ENCODE measurements at regions not wholly inside any gene's neighbourhood (a gene's known extent, or its start where the extent isn't known, plus 50 kb on each side); places are given as distances from the start of the nearest gene placed in this dataset.

DNA sequence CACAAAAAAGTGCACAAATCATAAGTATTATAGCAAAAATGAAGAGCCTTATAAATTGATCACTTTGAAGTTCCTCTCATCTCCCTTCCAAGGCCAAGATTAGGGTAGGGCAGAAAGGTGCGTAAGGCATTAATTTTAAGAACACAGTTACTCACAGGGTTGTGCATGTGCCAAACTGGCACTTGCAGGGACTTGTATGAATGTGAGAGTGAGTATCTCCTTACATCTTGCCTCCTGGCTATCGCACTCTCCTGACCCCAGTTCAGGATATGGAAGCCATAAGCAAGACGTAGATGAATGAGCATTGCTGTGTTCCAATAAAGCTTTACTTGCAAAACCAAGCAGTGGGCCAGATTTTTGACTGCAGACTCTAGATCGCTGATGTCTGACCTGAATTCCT, 510.1 kb upstream of the AADAT start:
- H4K20me1 ChIP-seq (ENCODE audit: insufficient read depth, low read length), result no peaks in the 10 kb centered on the region
- no peaks in the 10 kb centered on the region for H3K9me3 ChIP-seq (ENCODE audit: low read depth, low read length)
- no peak for DNase-seq (ENCODE audit: insufficient read length, low spot score, missing footprints)
- no peak overlapping the region for H3K4me2 ChIP-seq (ENCODE audit: insufficient read depth, low read length)
- no peaks in the 10 kb centered on the region for H3K4me1 ChIP-seq (ENCODE audit: insufficient read depth, low read length)
- no peaks in the 10 kb centered on the region for H3K36me3 ChIP-seq (ENCODE audit: insufficient read depth, low read length)
- H3K4me3 ChIP-seq (ENCODE audit: insufficient read depth, low read length), result no peak overlapping the region
- TF ChIP-seq, protein P1, sequence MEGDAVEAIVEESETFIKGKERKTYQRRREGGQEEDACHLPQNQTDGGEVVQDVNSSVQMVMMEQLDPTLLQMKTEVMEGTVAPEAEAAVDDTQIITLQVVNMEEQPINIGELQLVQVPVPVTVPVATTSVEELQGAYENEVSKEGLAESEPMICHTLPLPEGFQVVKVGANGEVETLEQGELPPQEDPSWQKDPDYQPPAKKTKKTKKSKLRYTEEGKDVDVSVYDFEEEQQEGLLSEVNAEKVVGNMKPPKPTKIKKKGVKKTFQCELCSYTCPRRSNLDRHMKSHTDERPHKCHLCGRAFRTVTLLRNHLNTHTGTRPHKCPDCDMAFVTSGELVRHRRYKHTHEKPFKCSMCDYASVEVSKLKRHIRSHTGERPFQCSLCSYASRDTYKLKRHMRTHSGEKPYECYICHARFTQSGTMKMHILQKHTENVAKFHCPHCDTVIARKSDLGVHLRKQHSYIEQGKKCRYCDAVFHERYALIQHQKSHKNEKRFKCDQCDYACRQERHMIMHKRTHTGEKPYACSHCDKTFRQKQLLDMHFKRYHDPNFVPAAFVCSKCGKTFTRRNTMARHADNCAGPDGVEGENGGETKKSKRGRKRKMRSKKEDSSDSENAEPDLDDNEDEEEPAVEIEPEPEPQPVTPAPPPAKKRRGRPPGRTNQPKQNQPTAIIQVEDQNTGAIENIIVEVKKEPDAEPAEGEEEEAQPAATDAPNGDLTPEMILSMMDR (IDR thresholded peaks at IDR 0.05; ENCODE audit: extremely low read depth, low read depth, low read length), result no peak
- H3K79me2 ChIP-seq (ENCODE audit: insufficient read depth, low read length), result no peaks in the 10 kb centered on the region
- no peaks in the 10 kb centered on the region for H3K27me3 ChIP-seq (ENCODE audit: insufficient read depth, low read length)
- H2AFZ ChIP-seq (ENCODE audit: low read length), result no peak overlapping the region
- no peak overlapping the region for H3K27ac ChIP-seq (ENCODE audit: low read depth, low read length)

DNA sequence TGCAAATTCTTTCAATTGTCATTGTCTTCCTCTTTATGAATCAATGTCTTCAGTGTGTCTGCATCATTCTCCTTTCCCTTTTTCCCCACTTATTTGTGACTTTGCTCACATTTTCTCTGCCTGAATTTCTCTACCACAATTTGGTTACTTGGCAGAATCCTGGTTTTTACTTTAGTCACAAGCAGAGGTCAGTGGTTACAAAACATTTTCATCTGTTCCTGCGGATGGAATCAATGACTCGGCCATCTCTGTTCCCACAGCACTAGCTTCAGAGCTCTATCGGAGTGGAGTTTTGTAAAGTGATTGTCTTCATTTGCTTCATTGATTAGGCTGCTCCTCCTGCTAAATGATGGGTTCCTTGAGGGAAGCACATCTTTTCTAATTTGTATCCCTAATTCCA, 501.3 kb upstream of the AADAT start:
- DNase-seq (ENCODE audit: insufficient read length, low spot score, missing footprints), result no peak
- no peak overlapping the region for H2AFZ ChIP-seq (ENCODE audit: low read length)

DNA sequence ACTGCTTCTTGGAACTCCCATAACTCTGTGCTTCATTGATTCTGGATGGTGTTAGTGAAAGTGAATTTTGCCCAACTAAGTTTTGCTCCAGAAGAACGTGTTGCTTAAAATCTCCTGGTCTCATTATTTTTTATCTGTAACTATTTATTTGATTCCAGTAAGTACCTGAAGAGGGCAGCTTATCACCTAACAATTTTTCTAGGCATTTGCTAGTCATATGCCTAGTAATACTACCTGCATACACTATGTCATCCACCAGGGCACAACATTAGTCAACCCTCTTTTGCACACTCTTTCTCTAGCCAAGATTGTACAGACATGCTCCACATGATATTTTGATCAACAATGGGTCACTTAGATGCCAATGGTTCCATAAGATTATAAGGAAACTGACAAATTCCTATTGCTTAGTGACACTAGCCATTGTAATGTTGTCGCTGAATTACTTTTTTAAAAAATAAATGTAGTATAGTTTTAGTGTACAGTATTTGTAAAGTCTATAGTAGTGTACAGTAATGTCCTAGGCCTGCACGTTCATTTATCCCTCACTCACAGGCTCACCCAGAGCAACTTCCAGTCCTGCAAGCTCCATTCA, 499.9 kb upstream of the AADAT start:
- H3K27me3 ChIP-seq (ENCODE audit: insufficient read depth, low read length), result no peaks in the 10 kb centered on the region
- TF ChIP-seq, protein P1 (IDR thresholded peaks at IDR 0.05; ENCODE audit: extremely low read depth, low read depth, low read length), result peak; percentile 26
- no peak overlapping the region for H3K4me3 ChIP-seq (ENCODE audit: insufficient read depth, low read length)
- no peak overlapping the region for H2AFZ ChIP-seq (ENCODE audit: low read length)
- no peaks in the 10 kb centered on the region for H3K36me3 ChIP-seq (ENCODE audit: insufficient read depth, low read length)
- H3K27ac ChIP-seq (ENCODE audit: low read depth, low read length), result no peak overlapping the region
- no peaks in the 10 kb centered on the region for H4K20me1 ChIP-seq (ENCODE audit: insufficient read depth, low read length)
- H3K79me2 ChIP-seq (ENCODE audit: insufficient read depth, low read length), result no peaks in the 10 kb centered on the region
- H3K4me1 ChIP-seq (ENCODE audit: insufficient read depth, low read length), result no peaks in the 10 kb centered on the region
- no peaks in the 10 kb centered on the region for H3K9me3 ChIP-seq (ENCODE audit: low read depth, low read length)
- no peak for DNase-seq (ENCODE audit: insufficient read length, low spot score, missing footprints)
- H3K4me2 ChIP-seq (ENCODE audit: insufficient read depth, low read length), result no peak overlapping the region

More for the DNA sequence above, 501.3 kb upstream of the AADAT start:
- no peaks in the 10 kb centered on the region for H3K36me3 ChIP-seq (ENCODE audit: insufficient read depth, low read length)
- no peaks in the 10 kb centered on the region for H3K9me3 ChIP-seq (ENCODE audit: low read depth, low read length)
- H3K79me2 ChIP-seq (ENCODE audit: insufficient read depth, low read length), result no peaks in the 10 kb centered on the region
- no peaks in the 10 kb centered on the region for H4K20me1 ChIP-seq (ENCODE audit: insufficient read depth, low read length)
- H3K4me2 ChIP-seq (ENCODE audit: insufficient read depth, low read length), result no peak overlapping the region
- TF ChIP-seq, protein P1 (IDR thresholded peaks at IDR 0.05; ENCODE audit: extremely low read depth, low read depth, low read length), result no peak
- no peak overlapping the region for H3K4me3 ChIP-seq (ENCODE audit: insufficient read depth, low read length)
- no peaks in the 10 kb centered on the region for H3K4me1 ChIP-seq (ENCODE audit: insufficient read depth, low read length)
- no peak overlapping the region for H3K27ac ChIP-seq (ENCODE audit: low read depth, low read length)
- no peaks in the 10 kb centered on the region for H3K27me3 ChIP-seq (ENCODE audit: insufficient read depth, low read length)

DNA sequence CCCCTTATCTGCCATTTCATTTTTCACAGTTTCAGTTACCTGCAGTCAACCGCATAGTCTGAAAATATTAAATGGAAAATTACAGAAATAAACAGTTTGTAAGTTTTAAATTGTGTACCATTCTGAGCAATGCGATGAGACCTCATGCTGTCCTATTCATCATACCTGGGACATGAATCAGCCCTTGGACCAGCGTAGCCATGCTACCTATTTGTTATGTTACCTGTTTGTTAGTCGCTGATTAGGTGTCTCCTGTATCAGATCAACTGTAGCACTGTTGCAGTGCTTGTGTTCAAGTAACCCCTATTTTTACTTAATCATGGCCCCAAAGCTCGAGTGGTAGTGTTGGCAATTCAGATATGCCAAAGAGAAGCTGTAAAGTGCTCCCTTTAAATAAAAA, 492.2 kb upstream of the AADAT start:
- TF ChIP-seq, protein P1 (IDR thresholded peaks at IDR 0.05; ENCODE audit: extremely low read depth, low read depth, low read length), result no peak
- Histone ChIP-seq H3K27me3 (ENCODE audit: insufficient read depth, low read length) (no peaks in the 10 kb centered on the region), H3K4me2 (ENCODE audit: insufficient read depth, low read length) (no peak overlapping the region), H4K20me1 (ENCODE audit: insufficient read depth, low read length) (no peaks in the 10 kb centered on the region), H3K36me3 (ENCODE audit: insufficient read depth, low read length) (no peaks in the 10 kb centered on the region), H3K9me3 (ENCODE audit: low read depth, low read length) (no peaks in the 10 kb centered on the region), H3K4me3 (ENCODE audit: insufficient read depth, low read length) (no peak overlapping the region), H3K79me2 (ENCODE audit: insufficient read depth, low read length) (no peaks in the 10 kb centered on the region), H3K4me1 (ENCODE audit: insufficient read depth, low read length) (no peaks in the 10 kb centered on the region), H2AFZ (ENCODE audit: low read length) (no peak overlapping the region), H3K27ac (ENCODE audit: low read depth, low read length) (no peak overlapping the region)
- no peak for DNase-seq (ENCODE audit: insufficient read length, low spot score, missing footprints)

Measured in osteoblast (primary cell).